ENCODE measurements at regions not wholly inside any gene's neighbourhood (a gene's known extent, or its start where the extent isn't known, plus 50 kb on each side); places are given as distances from the start of the nearest gene placed in this dataset.

DNA sequence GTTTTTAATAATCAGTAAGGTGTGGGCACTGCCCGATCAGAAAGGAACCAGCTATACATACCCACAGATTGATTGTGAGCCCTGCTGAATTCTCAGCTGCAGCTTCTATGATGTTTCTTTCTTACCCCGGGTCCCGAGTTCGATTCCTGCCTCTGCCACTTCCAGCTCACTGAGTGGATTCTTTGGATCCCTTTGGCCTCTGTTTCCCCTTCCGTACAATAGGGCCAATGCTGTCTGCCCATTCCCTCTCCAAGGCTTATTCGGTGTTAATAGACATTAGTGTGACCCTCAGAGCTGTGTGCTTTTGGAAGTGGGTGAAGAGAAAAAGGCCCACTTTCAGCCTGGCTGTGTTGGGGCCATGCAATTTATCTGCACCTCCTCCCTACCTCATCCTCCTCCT lies 115.8 kb downstream of the IRX5 start:
- intact Hi-C loops (cut with micrococcal nuclease) = no loop called here
- ATAC-seq (no peak), DNase-seq (ENCODE audit: extremely low read depth in 1 of 4, low spot score in 3 of 4) (no peak), FAIRE-seq (no peak)
- ChIA-PET CTCF (ENCODE audit: low intra/inter-chr PET ratio) (no interaction called here), POLR2A (no interaction called here)
- Histone ChIP-seq H3K4me2 (ENCODE audit: insufficient read depth, low read length) (no peak overlapping the region), H3K4me1 (replicated peaks in 1 of 2; ENCODE audit: control insufficient read depth in 2 of 2, insufficient read depth in 2 of 2, low read length in 2 of 2) (no peaks in the 10 kb centered on the region), H3K79me2 (ENCODE audit: control insufficient read depth, insufficient read depth, low read length) (no peaks in the 10 kb centered on the region), H3K4me3 (no peak overlapping the region), H3K36me3 (ENCODE audit: control insufficient read depth, insufficient read depth, low read length) (no peaks in the 10 kb centered on the region), H3K27me3 (ENCODE audit: control insufficient read depth in 2 of 2, insufficient read depth in 2 of 2, low read length in 2 of 2) (peaks cover 0 to 36% of the 10 kb centered on the region in 2 experiments; a peak in 3 of 5 replicates), H3K9me1 (ENCODE audit: control insufficient read depth, insufficient read depth, low read length) (no peaks in the 10 kb centered on the region), H3K9me3 (replicated peaks; ENCODE audit: control insufficient read depth, insufficient read depth, low read depth, low read length) (no peaks in the 10 kb centered on the region), H4K20me1 (replicated peaks; ENCODE audit: control insufficient read depth, insufficient read depth, low read length) (no peaks in the 10 kb centered on the region; the same call in 1 of the 2 replicates), H3K27ac (ENCODE audit: extremely low read depth, low read depth, low read length) (no peak overlapping the region), H2AFZ (ENCODE audit: low read depth, low read length) (no peak overlapping the region), H3K9ac (ENCODE audit: insufficient read depth in 1 of 2, low read depth in 2 of 2, low read length in 2 of 2) (no peak overlapping the region)
- 0% methylated on average over 5 of the region's 6 CpGs for WGBS (ENCODE audit: insufficient coverage, low coverage, missing lambda C conversion rate)
- BruUV-seq (replicated peaks) = no TSS peak
- in situ Hi-C loops (cut with MboI) = no loop called here
- TF ChIP-seq, protein P1, sequence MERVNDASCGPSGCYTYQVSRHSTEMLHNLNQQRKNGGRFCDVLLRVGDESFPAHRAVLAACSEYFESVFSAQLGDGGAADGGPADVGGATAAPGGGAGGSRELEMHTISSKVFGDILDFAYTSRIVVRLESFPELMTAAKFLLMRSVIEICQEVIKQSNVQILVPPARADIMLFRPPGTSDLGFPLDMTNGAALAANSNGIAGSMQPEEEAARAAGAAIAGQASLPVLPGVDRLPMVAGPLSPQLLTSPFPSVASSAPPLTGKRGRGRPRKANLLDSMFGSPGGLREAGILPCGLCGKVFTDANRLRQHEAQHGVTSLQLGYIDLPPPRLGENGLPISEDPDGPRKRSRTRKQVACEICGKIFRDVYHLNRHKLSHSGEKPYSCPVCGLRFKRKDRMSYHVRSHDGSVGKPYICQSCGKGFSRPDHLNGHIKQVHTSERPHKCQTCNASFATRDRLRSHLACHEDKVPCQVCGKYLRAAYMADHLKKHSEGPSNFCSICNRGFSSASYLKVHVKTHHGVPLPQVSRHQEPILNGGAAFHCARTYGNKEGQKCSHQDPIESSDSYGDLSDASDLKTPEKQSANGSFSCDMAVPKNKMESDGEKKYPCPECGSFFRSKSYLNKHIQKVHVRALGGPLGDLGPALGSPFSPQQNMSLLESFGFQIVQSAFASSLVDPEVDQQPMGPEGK (CRISPR knock-in tag; IDR thresholded peaks at IDR 0.05; ENCODE audit: borderline replicate concordance) = no peak
- TF ChIP-seq HDAC8 (tag; IDR thresholded peaks at IDR 0.05) (no peak), TRIM28 (IDR thresholded peaks at IDR 0.05) (no peak), EP400 (IDR thresholded peaks at IDR 0.05) (no peak), FOXA3 (CRISPR knock-in tag; conservative IDR thresholded peaks at IDR 0.05 in 1 of 2, IDR thresholded peaks at IDR 0.05 in 1 of 2) (no peak), SP1 (CRISPR knock-in tag; IDR thresholded peaks at IDR 0.05) (no peak), ZC3H11A (IDR thresholded peaks at IDR 0.05; ENCODE audit: low read depth, low read length) (no peak), CHD4 (IDR thresholded peaks at IDR 0.05; ENCODE audit: insufficient read depth, insufficient replicate concordance, low read depth, low read length, poor library complexity, severe bottlenecking) (no peak), GABPB2 (CRISPR knock-in tag; conservative IDR thresholded peaks at IDR 0.05) (no peak), ZNF507 (tag; conservative IDR thresholded peaks at IDR 0.05) (no peak), U2AF2 (optimal IDR thresholded peaks at IDR 0.05; ENCODE audit: low read depth, low read length) (no peak), PPARD (CRISPR knock-in tag; IDR thresholded peaks at IDR 0.05) (no peak), ZNF436 (CRISPR knock-in tag; IDR thresholded peaks at IDR 0.05) (no peak)
- TF ChIP-seq, protein P2, sequence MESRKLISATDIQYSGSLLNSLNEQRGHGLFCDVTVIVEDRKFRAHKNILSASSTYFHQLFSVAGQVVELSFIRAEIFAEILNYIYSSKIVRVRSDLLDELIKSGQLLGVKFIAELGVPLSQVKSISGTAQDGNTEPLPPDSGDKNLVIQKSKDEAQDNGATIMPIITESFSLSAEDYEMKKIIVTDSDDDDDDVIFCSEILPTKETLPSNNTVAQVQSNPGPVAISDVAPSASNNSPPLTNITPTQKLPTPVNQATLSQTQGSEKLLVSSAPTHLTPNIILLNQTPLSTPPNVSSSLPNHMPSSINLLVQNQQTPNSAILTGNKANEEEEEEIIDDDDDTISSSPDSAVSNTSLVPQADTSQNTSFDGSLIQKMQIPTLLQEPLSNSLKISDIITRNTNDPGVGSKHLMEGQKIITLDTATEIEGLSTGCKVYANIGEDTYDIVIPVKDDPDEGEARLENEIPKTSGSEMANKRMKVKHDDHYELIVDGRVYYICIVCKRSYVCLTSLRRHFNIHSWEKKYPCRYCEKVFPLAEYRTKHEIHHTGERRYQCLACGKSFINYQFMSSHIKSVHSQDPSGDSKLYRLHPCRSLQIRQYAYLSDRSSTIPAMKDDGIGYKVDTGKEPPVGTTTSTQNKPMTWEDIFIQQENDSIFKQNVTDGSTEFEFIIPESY (CRISPR knock-in tag; IDR thresholded peaks at IDR 0.05) = no peak
- TF ChIP-seq, protein P3, sequence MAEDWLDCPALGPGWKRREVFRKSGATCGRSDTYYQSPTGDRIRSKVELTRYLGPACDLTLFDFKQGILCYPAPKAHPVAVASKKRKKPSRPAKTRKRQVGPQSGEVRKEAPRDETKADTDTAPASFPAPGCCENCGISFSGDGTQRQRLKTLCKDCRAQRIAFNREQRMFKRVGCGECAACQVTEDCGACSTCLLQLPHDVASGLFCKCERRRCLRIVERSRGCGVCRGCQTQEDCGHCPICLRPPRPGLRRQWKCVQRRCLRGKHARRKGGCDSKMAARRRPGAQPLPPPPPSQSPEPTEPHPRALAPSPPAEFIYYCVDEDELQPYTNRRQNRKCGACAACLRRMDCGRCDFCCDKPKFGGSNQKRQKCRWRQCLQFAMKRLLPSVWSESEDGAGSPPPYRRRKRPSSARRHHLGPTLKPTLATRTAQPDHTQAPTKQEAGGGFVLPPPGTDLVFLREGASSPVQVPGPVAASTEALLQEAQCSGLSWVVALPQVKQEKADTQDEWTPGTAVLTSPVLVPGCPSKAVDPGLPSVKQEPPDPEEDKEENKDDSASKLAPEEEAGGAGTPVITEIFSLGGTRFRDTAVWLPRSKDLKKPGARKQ (CRISPR knock-in tag; IDR thresholded peaks at IDR 0.05) = no peak
- TF ChIP-seq, protein P4, sequence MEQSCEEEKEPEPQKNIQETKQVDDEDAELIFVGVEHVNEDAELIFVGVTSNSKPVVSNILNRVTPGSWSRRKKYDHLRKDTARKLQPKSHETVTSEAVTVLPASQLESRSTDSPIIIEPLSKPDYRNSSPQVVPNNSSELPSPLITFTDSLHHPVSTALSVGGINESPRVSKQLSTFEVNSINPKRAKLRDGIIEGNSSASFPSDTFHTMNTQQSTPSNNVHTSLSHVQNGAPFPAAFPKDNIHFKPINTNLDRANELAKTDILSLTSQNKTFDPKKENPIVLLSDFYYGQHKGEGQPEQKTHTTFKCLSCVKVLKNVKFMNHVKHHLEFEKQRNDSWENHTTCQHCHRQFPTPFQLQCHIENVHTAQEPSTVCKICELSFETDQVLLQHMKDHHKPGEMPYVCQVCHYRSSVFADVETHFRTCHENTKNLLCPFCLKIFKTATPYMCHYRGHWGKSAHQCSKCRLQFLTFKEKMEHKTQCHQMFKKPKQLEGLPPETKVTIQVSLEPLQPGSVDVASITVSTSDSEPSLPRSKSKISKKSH (CRISPR knock-in tag; IDR thresholded peaks at IDR 0.05) = no peak

Measured in K562 (cell line).